PC-9 (cell line): ENCODE measurements at regions not wholly inside any gene's neighbourhood (a gene's known extent, or its start where the extent isn't known, plus 50 kb on each side); places are given as distances from the start of the nearest gene placed in this dataset.

Experiments used
- BruUV-seq: library from RNA; stranded (reverse); fragments of 400-500 nt; replicated peaks from 2 replicates; lab custom pipeline; 2021; lab: Mats Ljungman, UMichigan
- CTCF ChIA-PET: fragments of 300-600 bp; sonication (Branson Sonifier 250); formaldehyde crosslinking; loops from one replicate; lab custom pipeline; 2022; ENCODE audit warnings: antibody characterized with exemption; lab: Charles Lee
- POLR2A ChIA-PET: fragments of 300-600 bp; sonication (Branson Sonifier 250); formaldehyde crosslinking; loops from one replicate; lab custom pipeline; 2022; ENCODE audit warnings: antibody characterized with exemption; ENCODE audit not compliant: unreplicated experiment; lab: Charles Lee
- DNase-seq, 2 experiments: peaks; one replicate each; pipeline versions ENCODE4 v3.0.0 to v3.0.0-alpha.2; 2015 to 2022; ENCODE audit warnings: mixed read lengths in 1 of 2
- H2AFZ ChIP-seq: fragments of 200-600 bp; sonication (generic); 2 replicates; pipeline ENCODE4 v1.8.1; 2017; ENCODE audit warnings: antibody characterized with exemption
- H3F3A ChIP-seq: fragments of 200-600 bp; sonication (generic); 2 replicates; pipeline ENCODE4 v1.8.1; 2017; ENCODE audit warnings: antibody characterized with exemption, mild to moderate bottlenecking, low read depth; ENCODE audit not compliant: insufficient read depth
- H3K27ac ChIP-seq: fragments of 200-600 bp; sonication (generic); 2 replicates; pipeline ENCODE4 v1.6.1; 2016; ENCODE audit warnings: mixed run types
- H3K27me3 ChIP-seq: fragments of 200-600 bp; sonication (generic); 2 replicates; pipeline ENCODE4 v1.6.1; 2016; ENCODE audit warnings: low read depth, mixed run types; ENCODE audit not compliant: insufficient read depth
- H3K36me3 ChIP-seq: fragments of 200-600 bp; sonication (generic); 2 replicates; pipeline ENCODE4 v1.6.1; 2016; ENCODE audit warnings: low read depth, mixed run types
- H3K4me1 ChIP-seq: fragments of 200-600 bp; sonication (generic); replicated peaks from 2 replicates; pipeline ENCODE4 v1.6.1; 2016; ENCODE audit warnings: mixed run types; ENCODE audit not compliant: insufficient read depth
- H3K4me2 ChIP-seq: fragments of 200-600 bp; sonication (generic); 2 replicates; pipeline ENCODE4 v1.6.1; 2017; ENCODE audit warnings: mixed run types
- H3K4me3 ChIP-seq: fragments of 200-600 bp; sonication (generic); 2 replicates; pipeline ENCODE4 v1.6.1; 2016; ENCODE audit warnings: mixed run types
- H3K79me2 ChIP-seq: fragments of 200-600 bp; sonication (generic); 2 replicates; pipeline ENCODE4 v1.6.1; 2017; ENCODE audit warnings: low read depth, mixed run types
- H3K9me2 ChIP-seq: fragments of 200-600 bp; sonication (generic); 2 replicates; pipeline ENCODE4 v1.8.1; 2017; ENCODE audit warnings: mild to moderate bottlenecking; ENCODE audit not compliant: insufficient read depth
- H3K9me3 ChIP-seq: fragments of 200-600 bp; sonication (generic); 2 replicates; pipeline ENCODE4 v1.8.1; 2016; ENCODE audit warnings: low read depth; ENCODE audit not compliant: insufficient read depth
- H4K20me1 ChIP-seq: fragments of 200-600 bp; sonication (generic); 2 replicates; pipeline ENCODE4 v1.8.1; 2017; ENCODE audit not compliant: insufficient read depth
- EZH2 ChIP-seq: fragments of 200-600 bp; sonication (generic); IDR thresholded peaks from 2 replicates; pipeline ENCODE4 v1.8.0; 2017; ENCODE audit warnings: antibody characterized with exemption, low read depth
- intact Hi-C: fragments of 100-400 bp; cut with micrococcal nuclease; formaldehyde crosslinking; loops from one replicate; pipeline ENCODE4 v1.10.0; 2022; ENCODE audit not compliant: unreplicated experiment
- TF ChIP-seq, protein P1 (sequence below): fragments of 200-600 bp; sonication (generic); conservative IDR thresholded peaks from 2 replicates; pipeline ENCODE4 v1.6.1; 2017; ENCODE audit warnings: mixed run types, antibody characterized with exemption, mild to moderate bottlenecking, moderate library complexity

DNA sequence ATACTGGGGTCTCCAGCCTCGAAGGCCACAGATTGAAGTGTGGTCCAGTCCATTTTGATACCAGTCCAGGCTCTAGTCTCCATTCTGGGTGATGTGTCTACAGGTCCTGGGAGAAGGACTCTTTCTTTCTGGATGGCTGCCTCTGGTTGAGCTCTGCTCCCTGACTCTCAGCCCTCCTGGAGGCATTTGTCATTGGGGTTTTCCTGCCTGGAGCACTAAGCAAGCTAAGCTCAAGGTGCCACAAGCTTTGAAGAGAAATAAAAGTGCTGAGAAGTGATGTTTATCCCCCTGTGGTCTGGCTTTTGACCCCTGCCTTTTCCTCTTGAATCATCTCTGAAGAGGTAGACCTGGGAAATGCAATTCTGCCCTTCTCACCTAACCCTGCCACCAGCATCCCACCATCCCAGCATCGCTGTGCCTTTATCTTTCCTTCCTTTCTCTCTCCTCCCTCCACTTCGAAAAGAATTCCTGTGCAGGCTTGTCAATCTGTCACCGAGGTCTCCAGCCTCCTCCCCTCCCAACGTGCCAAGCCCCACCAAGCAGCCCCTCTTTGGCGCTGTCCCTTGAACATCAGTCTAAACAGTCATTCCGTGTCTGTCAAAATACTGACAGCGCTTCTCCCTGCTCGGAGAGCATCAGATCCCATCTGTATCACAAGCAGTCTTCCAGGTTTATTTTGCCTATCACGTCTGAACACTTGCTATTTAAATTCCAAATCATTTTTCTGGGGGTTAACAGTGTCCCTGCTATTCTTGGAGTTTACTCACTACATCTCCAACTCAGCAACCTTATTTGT lies 334.6 kb upstream of the SLC14A2 start:
- Histone ChIP-seq H4K20me1 (no peaks in the 10 kb centered on the region), H3K9me2 (no peaks in the 10 kb centered on the region), H3K4me1 (no peaks in the 10 kb centered on the region), H3K27ac (no peak overlapping the region), H3K4me3 (no peak overlapping the region), H3K4me2 (no peak overlapping the region), H2AFZ (no peak overlapping the region), H3F3A (no peaks in the 10 kb centered on the region), H3K9me3 (no peaks in the 10 kb centered on the region), H3K27me3 (no peaks in the 10 kb centered on the region), H3K36me3 (no peaks in the 10 kb centered on the region), H3K79me2 (no peaks in the 10 kb centered on the region)
- BruUV-seq, result no TSS peak
- ChIA-PET CTCF (no interaction called here), POLR2A (no interaction called here)
- intact Hi-C loops, result loop anchor here (10.0 kb wide), 1 partner anchor 154 kb away; no protein-coding TSS in a partner anchor
- DNase-seq, result no peak
- no peak for TF ChIP-seq EZH2
- TF ChIP-seq, protein P1, sequence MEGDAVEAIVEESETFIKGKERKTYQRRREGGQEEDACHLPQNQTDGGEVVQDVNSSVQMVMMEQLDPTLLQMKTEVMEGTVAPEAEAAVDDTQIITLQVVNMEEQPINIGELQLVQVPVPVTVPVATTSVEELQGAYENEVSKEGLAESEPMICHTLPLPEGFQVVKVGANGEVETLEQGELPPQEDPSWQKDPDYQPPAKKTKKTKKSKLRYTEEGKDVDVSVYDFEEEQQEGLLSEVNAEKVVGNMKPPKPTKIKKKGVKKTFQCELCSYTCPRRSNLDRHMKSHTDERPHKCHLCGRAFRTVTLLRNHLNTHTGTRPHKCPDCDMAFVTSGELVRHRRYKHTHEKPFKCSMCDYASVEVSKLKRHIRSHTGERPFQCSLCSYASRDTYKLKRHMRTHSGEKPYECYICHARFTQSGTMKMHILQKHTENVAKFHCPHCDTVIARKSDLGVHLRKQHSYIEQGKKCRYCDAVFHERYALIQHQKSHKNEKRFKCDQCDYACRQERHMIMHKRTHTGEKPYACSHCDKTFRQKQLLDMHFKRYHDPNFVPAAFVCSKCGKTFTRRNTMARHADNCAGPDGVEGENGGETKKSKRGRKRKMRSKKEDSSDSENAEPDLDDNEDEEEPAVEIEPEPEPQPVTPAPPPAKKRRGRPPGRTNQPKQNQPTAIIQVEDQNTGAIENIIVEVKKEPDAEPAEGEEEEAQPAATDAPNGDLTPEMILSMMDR, result no peak

DNA sequence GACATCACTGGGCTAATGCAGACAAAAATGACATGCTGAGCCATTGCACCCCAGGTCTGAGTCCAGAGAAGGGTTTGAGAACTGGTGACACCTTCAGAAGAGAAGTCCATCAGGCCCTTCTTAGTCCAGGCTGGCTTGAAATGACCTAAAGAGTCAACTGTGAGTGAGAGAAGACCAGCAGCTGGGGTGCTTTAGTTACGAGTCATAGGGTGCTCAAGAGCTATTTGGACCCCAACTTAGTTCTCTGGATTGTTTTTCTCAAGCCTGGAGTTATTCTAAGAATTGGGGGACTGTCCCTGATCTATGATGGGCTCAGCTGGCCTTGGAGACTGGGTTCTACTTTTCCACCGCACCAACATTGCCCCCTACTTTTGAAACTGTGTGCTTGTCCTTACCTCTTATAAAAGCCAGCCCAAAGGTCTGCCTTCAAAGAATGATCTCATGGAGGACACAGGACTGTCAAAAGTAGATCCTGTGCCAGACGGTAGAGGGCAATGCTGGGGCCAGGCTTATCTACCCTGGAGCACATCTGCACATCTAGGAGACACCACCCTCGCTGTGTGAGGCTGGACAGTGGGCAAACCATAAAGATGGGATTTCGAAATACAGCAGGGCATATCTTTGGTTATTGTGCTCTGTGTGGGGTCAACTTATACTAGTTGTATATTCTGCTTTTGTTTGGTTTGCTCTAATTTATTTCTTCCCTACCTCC lies 333.0 kb upstream of the SLC14A2 start:
- no peaks in the 10 kb centered on the region for H3F3A ChIP-seq
- no peak overlapping the region for H3K4me2 ChIP-seq
- H3K27ac ChIP-seq, result no peak overlapping the region
- no peaks in the 10 kb centered on the region for H3K9me3 ChIP-seq
- no peaks in the 10 kb centered on the region for H3K36me3 ChIP-seq
- no peaks in the 10 kb centered on the region for H3K27me3 ChIP-seq
- no peaks in the 10 kb centered on the region for H3K9me2 ChIP-seq
- no peaks in the 10 kb centered on the region for H3K79me2 ChIP-seq
- ChIA-PET CTCF (no interaction called here), POLR2A (no interaction called here)
- no TSS peak for BruUV-seq
- DNase-seq, result no peak
- H4K20me1 ChIP-seq, result no peaks in the 10 kb centered on the region
- intact Hi-C loops, result loop anchor here (10.0 kb wide), 1 partner anchor 153 kb away; no protein-coding TSS in a partner anchor
- no peak overlapping the region for H3K4me3 ChIP-seq
- no peak for TF ChIP-seq EZH2
- TF ChIP-seq, protein P1, result peak; percentile 20; the same call in 1 of the 2 replicates
- H3K4me1 ChIP-seq, result no peaks in the 10 kb centered on the region
- no peak overlapping the region for H2AFZ ChIP-seq

DNA sequence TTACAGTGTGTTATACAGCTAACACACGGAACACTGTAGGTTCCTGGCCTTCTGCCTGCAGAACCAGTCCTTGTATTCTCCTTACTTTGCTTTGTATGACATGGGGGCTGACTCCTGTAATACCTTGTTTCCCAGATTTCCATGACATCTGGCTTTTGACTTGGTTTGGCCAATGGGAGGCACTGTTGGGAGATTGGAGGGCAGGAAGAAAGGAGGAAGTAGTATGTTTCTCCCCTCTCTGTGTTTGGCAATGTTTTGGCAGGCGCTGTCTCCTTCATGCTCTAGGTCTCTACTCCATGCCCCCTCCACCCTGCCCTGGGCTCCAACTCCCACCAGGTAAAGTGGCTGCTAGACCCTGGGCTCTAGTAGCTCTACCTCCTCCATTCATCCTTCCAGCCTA lies 331.1 kb upstream of the SLC14A2 start:
- Histone ChIP-seq H3K4me3 (no peak overlapping the region), H3K27me3 (no peaks in the 10 kb centered on the region), H3K4me1 (no peaks in the 10 kb centered on the region), H3K9me2 (no peaks in the 10 kb centered on the region), H3F3A (no peaks in the 10 kb centered on the region), H4K20me1 (no peaks in the 10 kb centered on the region), H3K4me2 (no peak overlapping the region), H3K27ac (no peak overlapping the region), H3K9me3 (no peaks in the 10 kb centered on the region), H3K36me3 (no peaks in the 10 kb centered on the region), H2AFZ (no peak overlapping the region), H3K79me2 (no peaks in the 10 kb centered on the region)
- no peak for DNase-seq
- intact Hi-C loops, result loop anchor here (10.0 kb wide), 1 partner anchor 151 kb away; no protein-coding TSS in a partner anchor
- POLR2A ChIA-PET, result no interaction called here
- TF ChIP-seq, protein P1, result no peak
- TF ChIP-seq EZH2, result no peak
- no TSS peak for BruUV-seq
- CTCF ChIA-PET, result no interaction called here
